ENCODE measurements at regions not wholly inside any gene's neighbourhood (a gene's known extent, or its start where the extent isn't known, plus 50 kb on each side); places are given as distances from the start of the nearest gene placed in this dataset.

DNA sequence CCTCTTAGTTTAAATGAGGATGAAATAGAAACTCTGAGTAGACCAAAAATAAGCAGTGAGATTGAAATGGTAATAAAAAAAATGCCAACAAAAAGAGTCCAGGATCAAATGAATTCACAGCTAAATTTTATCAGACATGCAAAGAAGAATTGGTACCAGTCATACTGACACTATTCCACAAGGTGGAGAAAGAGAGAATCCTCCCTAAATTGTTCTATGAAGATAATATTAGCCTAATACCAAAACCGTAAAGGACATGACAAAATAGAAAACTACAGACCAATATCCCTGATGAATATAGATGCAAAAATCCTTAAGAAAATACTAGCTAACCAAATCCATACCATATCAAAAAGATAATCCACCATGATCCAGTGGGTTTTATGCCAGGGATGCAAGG lies 169.8 kb upstream of the CHORDC1 start:
- whole genome bisulfite sequencing (ENCODE audit: insufficient coverage), result no CpG with 5 or more reads among the region's 1 CpG
- H3K9me3 ChIP-seq (ENCODE audit: control extremely low read depth in 1 of 3, control insufficient read depth in 2 of 3, insufficient read depth in 1 of 3, low read length in 2 of 3), result no peaks in the 10 kb centered on the region

DNA sequence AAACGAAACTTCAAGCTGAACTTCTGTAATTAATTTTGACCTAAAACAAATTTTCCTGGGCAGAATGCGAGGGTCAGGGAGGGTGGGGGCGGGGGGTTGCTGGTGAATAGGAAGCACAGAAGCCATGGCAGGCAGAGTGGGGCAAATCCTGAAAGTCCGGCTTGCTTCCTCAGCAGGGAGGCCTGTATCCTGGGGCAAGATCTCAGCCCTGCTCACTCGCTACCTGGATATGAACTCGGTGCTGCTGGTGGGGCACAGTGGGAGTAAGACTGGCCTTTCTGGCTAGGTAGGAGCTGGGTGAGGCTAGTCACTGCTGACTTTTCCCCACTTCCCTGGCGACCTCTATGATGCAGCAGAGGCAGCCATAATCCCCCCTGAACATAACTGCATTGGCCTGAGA lies 168.9 kb upstream of the CHORDC1 start:
- Histone ChIP-seq H3K4me2 (replicated peaks; ENCODE audit: low read depth, low read length, poor library complexity, severe bottlenecking) (no peak overlapping the region), H3K27me3 (replicated peaks in 1 of 4; ENCODE audit: control extremely low read depth in 1 of 4, control insufficient read depth in 3 of 4, insufficient read depth in 4 of 4, low read length in 3 of 4) (no peaks in the 10 kb centered on the region), H3K27ac (ENCODE audit: low read length in 2 of 2) (no peak overlapping the region), H3K36me3 (replicated peaks in 1 of 2; ENCODE audit: control extremely low read depth in 1 of 2, control insufficient read depth in 1 of 2, extremely low read depth in 1 of 2, insufficient read depth in 2 of 2, low read length in 1 of 2) (no peaks in the 10 kb centered on the region), H4K20me1 (ENCODE audit: control insufficient read depth, insufficient read depth, low read length, poor library complexity, severe bottlenecking) (no peaks in the 10 kb centered on the region), H3K9me3 (ENCODE audit: control extremely low read depth in 1 of 3, control insufficient read depth in 2 of 3, insufficient read depth in 1 of 3, low read length in 2 of 3) (no peaks in the 10 kb centered on the region), H2AFZ (ENCODE audit: insufficient read depth, low read depth, low read length, poor library complexity, severe bottlenecking) (no peak overlapping the region), H3K4me3 (ENCODE audit: control extremely low read depth in 1 of 5, extremely low read depth in 1 of 5, insufficient read depth in 1 of 5, low read depth in 2 of 5, low read length in 4 of 5) (no peak overlapping the region), H3K9ac (ENCODE audit: low read length) (no peak overlapping the region), H3K79me2 (ENCODE audit: control insufficient read depth, insufficient read depth, low read length) (no peaks in the 10 kb centered on the region), H3K4me1 (ENCODE audit: control insufficient read depth in 2 of 2, insufficient read depth in 2 of 2, low read length in 2 of 2) (no peaks in the 10 kb centered on the region)
- TF ChIP-seq, protein P1, sequence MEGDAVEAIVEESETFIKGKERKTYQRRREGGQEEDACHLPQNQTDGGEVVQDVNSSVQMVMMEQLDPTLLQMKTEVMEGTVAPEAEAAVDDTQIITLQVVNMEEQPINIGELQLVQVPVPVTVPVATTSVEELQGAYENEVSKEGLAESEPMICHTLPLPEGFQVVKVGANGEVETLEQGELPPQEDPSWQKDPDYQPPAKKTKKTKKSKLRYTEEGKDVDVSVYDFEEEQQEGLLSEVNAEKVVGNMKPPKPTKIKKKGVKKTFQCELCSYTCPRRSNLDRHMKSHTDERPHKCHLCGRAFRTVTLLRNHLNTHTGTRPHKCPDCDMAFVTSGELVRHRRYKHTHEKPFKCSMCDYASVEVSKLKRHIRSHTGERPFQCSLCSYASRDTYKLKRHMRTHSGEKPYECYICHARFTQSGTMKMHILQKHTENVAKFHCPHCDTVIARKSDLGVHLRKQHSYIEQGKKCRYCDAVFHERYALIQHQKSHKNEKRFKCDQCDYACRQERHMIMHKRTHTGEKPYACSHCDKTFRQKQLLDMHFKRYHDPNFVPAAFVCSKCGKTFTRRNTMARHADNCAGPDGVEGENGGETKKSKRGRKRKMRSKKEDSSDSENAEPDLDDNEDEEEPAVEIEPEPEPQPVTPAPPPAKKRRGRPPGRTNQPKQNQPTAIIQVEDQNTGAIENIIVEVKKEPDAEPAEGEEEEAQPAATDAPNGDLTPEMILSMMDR (IDR thresholded peaks at IDR 0.05), result no peak
- TF ChIP-seq EZH2 (IDR thresholded peaks at IDR 0.05; ENCODE audit: borderline replicate concordance, insufficient read depth, low read depth, low read length, poor library complexity, severe bottlenecking), result no peak
- intact Hi-C loops (cut with micrococcal nuclease), result no loop called here
- Mint-ChIP-seq H3K27me3 (no peaks in the 10 kb centered on the region), H3K9me3 (ENCODE audit: insufficient read depth) (peaks cover 4% of the 10 kb centered on the region), H3K4me3 (no peak overlapping the region), H3K27ac (no peak overlapping the region), H3K4me1 (no peaks in the 10 kb centered on the region)
- ChIA-PET CTCF (no interaction called here), POLR2A (no interaction called here)
- WGBS (ENCODE audit: insufficient coverage), result 94% methylated on average over 5 of the region's 7 CpGs
- DNase-seq (no peak), ATAC-seq (ENCODE audit: low read depth) (no peak)

More for the DNA sequence above, 169.8 kb upstream of the CHORDC1 start:
- H3K79me2 ChIP-seq (ENCODE audit: control insufficient read depth, insufficient read depth, low read length), result no peaks in the 10 kb centered on the region
- no peak overlapping the region for H3K4me3 Mint-ChIP-seq
- H3K9ac ChIP-seq (ENCODE audit: low read length), result no peak overlapping the region
- DNase-seq (no peak), ATAC-seq (ENCODE audit: low read depth) (no peak)
- ChIA-PET POLR2A (no interaction called here), CTCF (no interaction called here)
- no peaks in the 10 kb centered on the region for H3K4me1 Mint-ChIP-seq
- no peak overlapping the region for H3K27ac ChIP-seq (ENCODE audit: low read length in 2 of 2)
- H4K20me1 ChIP-seq (ENCODE audit: control insufficient read depth, insufficient read depth, low read length, poor library complexity, severe bottlenecking), result no peaks in the 10 kb centered on the region
- no peak overlapping the region for H2AFZ ChIP-seq (ENCODE audit: insufficient read depth, low read depth, low read length, poor library complexity, severe bottlenecking)
- no peaks in the 10 kb centered on the region for H3K36me3 ChIP-seq (replicated peaks in 1 of 2; ENCODE audit: control extremely low read depth in 1 of 2, control insufficient read depth in 1 of 2, extremely low read depth in 1 of 2, insufficient read depth in 2 of 2, low read length in 1 of 2)
- no peak overlapping the region for H3K27ac Mint-ChIP-seq
- H3K27me3 ChIP-seq (replicated peaks in 1 of 4; ENCODE audit: control extremely low read depth in 1 of 4, control insufficient read depth in 3 of 4, insufficient read depth in 4 of 4, low read length in 3 of 4), result no peaks in the 10 kb centered on the region
- TF ChIP-seq, protein P1 (IDR thresholded peaks at IDR 0.05), result no peak
- TF ChIP-seq EZH2 (IDR thresholded peaks at IDR 0.05; ENCODE audit: borderline replicate concordance, insufficient read depth, low read depth, low read length, poor library complexity, severe bottlenecking), result no peak
- no peaks in the 10 kb centered on the region for H3K27me3 Mint-ChIP-seq
- no peaks in the 10 kb centered on the region for H3K9me3 Mint-ChIP-seq (ENCODE audit: insufficient read depth)
- no peaks in the 10 kb centered on the region for H3K4me1 ChIP-seq (ENCODE audit: control insufficient read depth in 2 of 2, insufficient read depth in 2 of 2, low read length in 2 of 2)
- no peak overlapping the region for H3K4me3 ChIP-seq (ENCODE audit: control extremely low read depth in 1 of 5, extremely low read depth in 1 of 5, insufficient read depth in 1 of 5, low read depth in 2 of 5, low read length in 4 of 5)
- intact Hi-C loops (cut with micrococcal nuclease), result no loop called here
- no peak overlapping the region for H3K4me2 ChIP-seq (replicated peaks; ENCODE audit: low read depth, low read length, poor library complexity, severe bottlenecking)
